Trophoblast cell (in vitro differentiated cells and primary cell): ENCODE measurements at regions not wholly inside any gene's neighbourhood (a gene's known extent, or its start where the extent isn't known, plus 50 kb on each side); places are given as distances from the start of the nearest gene placed in this dataset.

Source experiments
- DNase-seq, 2 donors: peaks; one replicate each; pipeline ENCODE4 v3.0.0-alpha.2; 2016
- H2AFZ ChIP-seq: 2 replicates; pipeline ENCODE4 v1.6.1; 2013; ENCODE audit warnings: low read length, moderate library complexity, mild to moderate bottlenecking; ENCODE audit not compliant: insufficient read depth, poor library complexity
- H2AK5ac ChIP-seq: 2 replicates; pipeline ENCODE4 v1.6.1; 2013; ENCODE audit warnings: mild to moderate bottlenecking, low read length
- H2BK120ac ChIP-seq: 2 replicates; pipeline ENCODE4 v1.6.1; 2013; ENCODE audit warnings: low read length, mild to moderate bottlenecking, moderate library complexity; ENCODE audit not compliant: insufficient read depth, poor library complexity
- H2BK12ac ChIP-seq: 2 replicates; pipeline ENCODE4 v1.6.1; 2013; ENCODE audit warnings: mild to moderate bottlenecking, low read length, moderate library complexity
- H2BK5ac ChIP-seq: 2 replicates; pipeline ENCODE4 v1.6.1; 2013; ENCODE audit warnings: low read length, low read depth, moderate library complexity, mild to moderate bottlenecking; ENCODE audit not compliant: poor library complexity
- H3K14ac ChIP-seq: 2 replicates; pipeline ENCODE4 v1.6.1; 2013; ENCODE audit warnings: mild to moderate bottlenecking, low read length
- H3K18ac ChIP-seq: 2 replicates; pipeline ENCODE4 v1.6.1; 2013; ENCODE audit warnings: mild to moderate bottlenecking, low read length
- H3K23ac ChIP-seq: 2 replicates; pipeline ENCODE4 v1.6.1; 2013; ENCODE audit warnings: low read length
- H3K27ac ChIP-seq: 2 replicates; pipeline ENCODE4 v1.5.1; 2013; ENCODE audit warnings: low read depth, mild to moderate bottlenecking, inconsistent platforms, low read length, moderate library complexity
- H3K27me3 ChIP-seq: 2 replicates; pipeline ENCODE4 v1.6.1; 2013; ENCODE audit warnings: inconsistent platforms, mild to moderate bottlenecking, low read length, moderate library complexity; ENCODE audit not compliant: insufficient read depth
- H3K36me3 ChIP-seq, 2 experiments: 1 replicate in 1 of 2; 2 replicates in 1 of 2; pipeline ENCODE4 v1.6.1; 2013; ENCODE audit warnings: low read length in 2 of 2, mild to moderate bottlenecking in 2 of 2, moderate library complexity in 1 of 2; ENCODE audit not compliant: insufficient read depth in 2 of 2, control insufficient read depth in 1 of 2
- H3K4ac ChIP-seq: 2 replicates; pipeline ENCODE4 v1.6.1; 2013; ENCODE audit warnings: low read depth, mild to moderate bottlenecking, low read length, moderate library complexity
- H3K4me1 ChIP-seq, 2 experiments: 1 replicate in 1 of 2; 2 replicates in 1 of 2; pipeline ENCODE4 v1.6.1; 2013; ENCODE audit warnings: low read length in 2 of 2, mild to moderate bottlenecking in 2 of 2, moderate library complexity in 1 of 2; ENCODE audit not compliant: insufficient read depth in 2 of 2, control insufficient read depth in 1 of 2
- H3K4me2 ChIP-seq: 2 replicates; pipeline ENCODE4 v1.6.1; 2013; ENCODE audit warnings: inconsistent platforms, mild to moderate bottlenecking, low read length, moderate library complexity
- H3K4me3 ChIP-seq: 2 replicates; pipeline ENCODE4 v1.5.1; 2013; ENCODE audit warnings: mild to moderate bottlenecking, low read depth, low read length, inconsistent platforms
- H3K79me1 ChIP-seq: one replicate; pipeline ENCODE4 v1.6.1; 2013; ENCODE audit warnings: low read length
- H3K79me2 ChIP-seq: 2 replicates; pipeline ENCODE4 v1.6.1; 2013; ENCODE audit warnings: low read length, mild to moderate bottlenecking; ENCODE audit not compliant: control insufficient read depth, insufficient read depth, poor library complexity
- H3K9ac ChIP-seq: 2 replicates; pipeline ENCODE4 v1.6.1; 2013; ENCODE audit warnings: mild to moderate bottlenecking, low read length
- H3K9me3 ChIP-seq: 2 replicates; pipeline ENCODE4 v1.6.1; 2013; ENCODE audit warnings: low read depth, mild to moderate bottlenecking, control low read depth, inconsistent platforms, low read length; ENCODE audit not compliant: insufficient read depth
- H4K12ac ChIP-seq: 2 replicates; pipeline ENCODE4 v1.6.1; 2013; ENCODE audit warnings: low read depth, mild to moderate bottlenecking, low read length, moderate library complexity
- H4K8ac ChIP-seq: 2 replicates; pipeline ENCODE4 v1.6.1; 2013; ENCODE audit warnings: low read depth, mild to moderate bottlenecking, low read length, moderate library complexity
- H4K91ac ChIP-seq: one replicate; pipeline ENCODE4 v1.6.1; 2013; ENCODE audit warnings: low read depth, mild to moderate bottlenecking, low read length, moderate library complexity
- WGBS: extraction: QIAGEN DNeasy Blood & Tissue Kit; methylation state at CpG from one replicate; pipeline ENCODE4 v1.1.7; 2013; ENCODE audit warnings: missing lambda C conversion rate; ENCODE audit not compliant: insufficient read length, insufficient coverage; ENCODE audit errors: extremely low coverage; 5-methylcytosine and 5-hydroxymethylcytosine counted together

GRCh38 chr7:10355816-10356215 lies 617.9 kb upstream of the PHF14 start:
- no peak overlapping the region for H3K4me3 ChIP-seq
- H3K4ac ChIP-seq: no peak overlapping the region
- no peak overlapping the region for H2AK5ac ChIP-seq
- peaks cover 5% of the 10 kb centered on the region for H3K9me3 ChIP-seq
- H3K4me2 ChIP-seq: no peak overlapping the region
- DNase-seq: no peak
- no CpG with 5 or more reads among the region's 2 CpGs for WGBS
- no peaks in the 10 kb centered on the region for H3K79me1 ChIP-seq
- H4K91ac ChIP-seq: no peak overlapping the region
- no peaks in the 10 kb centered on the region for H3K27me3 ChIP-seq
- H4K12ac ChIP-seq: no peak overlapping the region
- no peak overlapping the region for H3K27ac ChIP-seq
- H3K36me3 ChIP-seq: no peaks in the 10 kb centered on the region
- H3K79me2 ChIP-seq: no peaks in the 10 kb centered on the region
- no peak overlapping the region for H3K23ac ChIP-seq
- H3K9ac ChIP-seq: no peak overlapping the region
- H2BK5ac ChIP-seq: no peak overlapping the region
- H4K8ac ChIP-seq: no peak overlapping the region
- H2BK120ac ChIP-seq: no peak overlapping the region
- no peak overlapping the region for H2AFZ ChIP-seq
- H2BK12ac ChIP-seq: no peak overlapping the region
- H3K18ac ChIP-seq: no peak overlapping the region
- no peaks in the 10 kb centered on the region for H3K4me1 ChIP-seq
- no peak overlapping the region for H3K14ac ChIP-seq

GRCh38 chr7:10360050-10360449 lies 613.6 kb upstream of the PHF14 start:
- Histone ChIP-seq H3K79me1 (no peaks in the 10 kb centered on the region), H2BK120ac (no peak overlapping the region), H3K23ac (no peak overlapping the region), H2BK5ac (no peak overlapping the region), H2AFZ (no peak overlapping the region), H3K4me3 (no peak overlapping the region), H3K9me3 (peaks cover 7% of the 10 kb centered on the region), H3K4me1 (no peaks in the 10 kb centered on the region), H3K4me2 (no peak overlapping the region), H3K4ac (no peak overlapping the region), H4K8ac (no peak overlapping the region), H3K18ac (no peak overlapping the region), H3K79me2 (no peaks in the 10 kb centered on the region), H3K36me3 (no peaks in the 10 kb centered on the region), H3K14ac (no peak overlapping the region), H2BK12ac (no peak overlapping the region), H3K9ac (no peak overlapping the region), H3K27me3 (no peaks in the 10 kb centered on the region), H2AK5ac (no peak overlapping the region), H4K12ac (no peak overlapping the region), H4K91ac (no peak overlapping the region), H3K27ac (no peak overlapping the region)
- DNase-seq: no peak
- no CpG with 5 or more reads among the region's 3 CpGs for WGBS

- H2BK5ac ChIP-seq: no peak overlapping the region
- H3K4me2 ChIP-seq: no peak overlapping the region
- no peak overlapping the region for H3K18ac ChIP-seq
- H3K14ac ChIP-seq: no peak overlapping the region
- no peak overlapping the region for H4K8ac ChIP-seq
- DNase-seq: no peak
- H3K27ac ChIP-seq: no peak overlapping the region
- H2BK12ac ChIP-seq: no peak overlapping the region
- H3K9ac ChIP-seq: no peak overlapping the region
- H3K9me3 ChIP-seq: peaks cover 7% of the 10 kb centered on the region
- no peaks in the 10 kb centered on the region for H3K79me2 ChIP-seq
- H3K27me3 ChIP-seq: no peaks in the 10 kb centered on the region
- no peak overlapping the region for H3K4me3 ChIP-seq
- no peak overlapping the region for H4K91ac ChIP-seq
- H2BK120ac ChIP-seq: no peak overlapping the region
- no peak overlapping the region for H2AK5ac ChIP-seq
- H3K79me1 ChIP-seq: no peaks in the 10 kb centered on the region
- no peak overlapping the region for H2AFZ ChIP-seq
- H4K12ac ChIP-seq: no peak overlapping the region
- H3K4me1 ChIP-seq: no peaks in the 10 kb centered on the region
- no peaks in the 10 kb centered on the region for H3K36me3 ChIP-seq
- H3K23ac ChIP-seq: no peak overlapping the region
- H3K4ac ChIP-seq: no peak overlapping the region
Measured at GRCh38 chr7:10401793-10402192, 571.9 kb upstream of the PHF14 start.

GRCh38 chr7:10412422-10413019 lies 561.2 kb upstream of the PHF14 start:
- Histone ChIP-seq H3K18ac (no peak overlapping the region), H3K4me2 (no peak overlapping the region), H2AFZ (no peak overlapping the region), H4K12ac (no peak overlapping the region), H4K91ac (no peak overlapping the region), H3K4ac (no peak overlapping the region), H2BK5ac (no peak overlapping the region), H3K23ac (no peak overlapping the region), H2BK120ac (no peak overlapping the region), H3K27me3 (no peaks in the 10 kb centered on the region), H3K36me3 (no peaks in the 10 kb centered on the region), H3K4me1 (no peaks in the 10 kb centered on the region), H3K79me2 (no peaks in the 10 kb centered on the region), H3K27ac (no peak overlapping the region), H3K14ac (no peak overlapping the region), H2BK12ac (no peak overlapping the region), H3K79me1 (no peaks in the 10 kb centered on the region), H3K4me3 (no peak overlapping the region), H4K8ac (no peak overlapping the region), H3K9me3 (no peaks in the 10 kb centered on the region), H2AK5ac (no peak overlapping the region), H3K9ac (no peak overlapping the region)
- WGBS: no CpG with 5 or more reads among the region's 3 CpGs
- peak; percentile 19 to 77 for DNase-seq
